Ascending aorta (tissue), 2 donors: ENCODE measurements at regions not wholly inside any gene's neighbourhood (a gene's known extent, or its start where the extent isn't known, plus 50 kb on each side); places are given as distances from the start of the nearest gene placed in this dataset.
A peak's percentile ranks its signal among the peaks of the same experiment; 100 is the strongest.

Source experiments
- DNase-seq, 2 donors: peaks; one replicate each; pipeline ENCODE4 v3.0.0-alpha.2; 2019; ENCODE audit warnings: low spot score in 2 of 2
- H3K27ac ChIP-seq, 2 donors: fragments of 200-600 bp; sonication (generic); one replicate each; pipeline ENCODE4 v1.5.1; 2016 to 2017; ENCODE audit warnings: mild to moderate bottlenecking in 1 of 2
- H3K27me3 ChIP-seq: fragments of 200-600 bp; sonication (generic); one replicate; pipeline ENCODE4 v1.5.1; 2017
- H3K36me3 ChIP-seq, 2 donors: fragments of 200-600 bp; sonication (generic); one replicate each; pipeline ENCODE4 v1.5.1; 2016
- H3K4me1 ChIP-seq, 2 donors: fragments of 200-600 bp; sonication (generic); one replicate each; pipeline ENCODE4 v1.5.1; 2016 to 2017; ENCODE audit warnings: mild to moderate bottlenecking in 1 of 2
- H3K4me3 ChIP-seq, 2 donors: fragments of 200-600 bp; sonication (generic); one replicate each; pipeline ENCODE4 v1.5.1; 2016 to 2017; ENCODE audit warnings: mild to moderate bottlenecking in 1 of 2
- H3K9me3 ChIP-seq, 2 donors: fragments of 200-600 bp; sonication (generic); one replicate each; pipeline ENCODE4 v1.5.1; 2016
- intact Hi-C: fragments of 100-400 bp; cut with DNase I; formaldehyde crosslinking; loops from one replicate; pipeline ENCODE4 v1.15.1; 2023
- TF ChIP-seq, protein P1 (sequence below), 3 experiments: fragments of 200-600 bp in 2 of 3; fragments of 450-650 bp in 1 of 3; sonication (generic) in 2 of 3; IDR thresholded peaks; one replicate each; pipeline ENCODE4 v1.5.1; 2016 to 2019; ENCODE audit warnings: antibody characterized with exemption in 3 of 3, mild to moderate bottlenecking in 1 of 3, moderate library complexity in 1 of 3

DNA sequence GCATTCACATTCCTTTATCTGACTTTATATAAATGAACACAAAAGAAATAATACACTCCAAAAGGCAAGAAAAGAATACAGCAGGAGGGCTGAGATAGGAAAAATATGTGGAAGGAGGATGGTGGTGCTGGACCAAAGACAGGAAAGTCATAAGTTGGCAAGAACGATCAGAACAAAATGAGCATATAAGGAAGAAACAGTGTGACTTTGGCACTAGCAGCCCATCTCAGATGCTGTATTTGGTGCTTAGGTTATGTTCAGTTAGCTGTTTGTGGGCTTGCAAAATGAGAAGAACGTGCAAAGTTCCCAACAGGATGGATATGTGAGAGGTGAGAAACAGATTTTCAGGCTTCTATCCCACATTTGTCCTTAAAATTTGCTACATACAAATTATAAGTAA, 719.8 kb upstream of the ADGRL4 start:
- H3K27ac ChIP-seq = peak overlapping the region; percentile 67 to 71
- TF ChIP-seq, protein P1, sequence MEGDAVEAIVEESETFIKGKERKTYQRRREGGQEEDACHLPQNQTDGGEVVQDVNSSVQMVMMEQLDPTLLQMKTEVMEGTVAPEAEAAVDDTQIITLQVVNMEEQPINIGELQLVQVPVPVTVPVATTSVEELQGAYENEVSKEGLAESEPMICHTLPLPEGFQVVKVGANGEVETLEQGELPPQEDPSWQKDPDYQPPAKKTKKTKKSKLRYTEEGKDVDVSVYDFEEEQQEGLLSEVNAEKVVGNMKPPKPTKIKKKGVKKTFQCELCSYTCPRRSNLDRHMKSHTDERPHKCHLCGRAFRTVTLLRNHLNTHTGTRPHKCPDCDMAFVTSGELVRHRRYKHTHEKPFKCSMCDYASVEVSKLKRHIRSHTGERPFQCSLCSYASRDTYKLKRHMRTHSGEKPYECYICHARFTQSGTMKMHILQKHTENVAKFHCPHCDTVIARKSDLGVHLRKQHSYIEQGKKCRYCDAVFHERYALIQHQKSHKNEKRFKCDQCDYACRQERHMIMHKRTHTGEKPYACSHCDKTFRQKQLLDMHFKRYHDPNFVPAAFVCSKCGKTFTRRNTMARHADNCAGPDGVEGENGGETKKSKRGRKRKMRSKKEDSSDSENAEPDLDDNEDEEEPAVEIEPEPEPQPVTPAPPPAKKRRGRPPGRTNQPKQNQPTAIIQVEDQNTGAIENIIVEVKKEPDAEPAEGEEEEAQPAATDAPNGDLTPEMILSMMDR (IDR thresholded peaks at IDR 0.05) = no peak
- H3K4me3 ChIP-seq = peak overlapping the region in 1 of 2 donors; percentile 37
- DNase-seq = no peak
- H3K36me3 ChIP-seq = no peaks in the 10 kb centered on the region
- no peaks in the 10 kb centered on the region for H3K4me1 ChIP-seq
- H3K27me3 ChIP-seq = no peaks in the 10 kb centered on the region
- H3K9me3 ChIP-seq = no peaks in the 10 kb centered on the region
- intact Hi-C loops = no loop called here

DNA sequence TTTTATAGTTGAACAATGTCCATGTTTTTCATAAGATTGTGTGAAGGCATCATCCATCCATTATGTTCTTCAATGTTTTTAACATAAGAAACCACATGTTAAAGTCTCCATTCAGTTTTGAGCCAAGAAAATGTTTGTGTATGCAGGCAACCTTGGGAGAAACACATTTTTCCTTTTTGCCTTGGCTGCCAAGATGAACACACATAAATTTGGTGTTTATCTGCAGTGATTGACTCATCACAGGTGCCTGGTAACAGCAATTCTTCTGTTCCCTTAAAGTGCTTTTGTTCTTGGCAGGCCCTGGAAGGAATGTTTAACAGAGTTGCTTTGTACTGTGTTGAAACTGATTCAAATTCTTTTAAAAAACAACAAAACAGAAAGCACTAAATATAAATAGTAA, 709.9 kb upstream of the ADGRL4 start:
- H3K4me3 ChIP-seq = no peak overlapping the region
- H3K27ac ChIP-seq = no peak overlapping the region
- no peaks in the 10 kb centered on the region for H3K36me3 ChIP-seq
- H3K9me3 ChIP-seq = no peaks in the 10 kb centered on the region
- no peaks in the 10 kb centered on the region for H3K4me1 ChIP-seq
- TF ChIP-seq, protein P1 (IDR thresholded peaks at IDR 0.05) = no peak
- H3K27me3 ChIP-seq = no peaks in the 10 kb centered on the region
- DNase-seq = no peak
- intact Hi-C loops = no loop called here

DNA sequence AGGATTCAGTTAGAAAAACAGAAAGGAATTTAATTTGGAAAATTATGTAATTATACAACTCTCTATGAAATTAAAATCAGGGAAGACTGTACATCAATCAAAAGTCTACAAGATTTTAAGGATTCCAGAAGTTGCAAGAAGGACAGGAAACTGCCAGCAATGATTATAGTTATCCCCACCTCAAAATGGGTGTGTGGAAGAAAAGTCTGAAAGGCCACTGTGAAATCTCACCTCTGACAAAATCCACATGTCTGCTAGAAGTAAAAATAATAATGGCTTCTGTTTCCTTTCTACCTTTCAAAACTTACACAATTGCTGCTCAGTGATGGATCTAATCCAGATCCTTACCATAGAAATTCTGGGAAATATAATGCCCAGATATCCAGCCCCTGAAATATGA, 708.1 kb upstream of the ADGRL4 start:
- no peaks in the 10 kb centered on the region for H3K36me3 ChIP-seq
- no peaks in the 10 kb centered on the region for H3K9me3 ChIP-seq
- no peak overlapping the region for H3K27ac ChIP-seq
- H3K27me3 ChIP-seq = no peaks in the 10 kb centered on the region
- no peak for DNase-seq
- H3K4me1 ChIP-seq = no peaks in the 10 kb centered on the region
- TF ChIP-seq, protein P1 (IDR thresholded peaks at IDR 0.05) = no peak
- intact Hi-C loops = no loop called here
- no peak overlapping the region for H3K4me3 ChIP-seq

DNA sequence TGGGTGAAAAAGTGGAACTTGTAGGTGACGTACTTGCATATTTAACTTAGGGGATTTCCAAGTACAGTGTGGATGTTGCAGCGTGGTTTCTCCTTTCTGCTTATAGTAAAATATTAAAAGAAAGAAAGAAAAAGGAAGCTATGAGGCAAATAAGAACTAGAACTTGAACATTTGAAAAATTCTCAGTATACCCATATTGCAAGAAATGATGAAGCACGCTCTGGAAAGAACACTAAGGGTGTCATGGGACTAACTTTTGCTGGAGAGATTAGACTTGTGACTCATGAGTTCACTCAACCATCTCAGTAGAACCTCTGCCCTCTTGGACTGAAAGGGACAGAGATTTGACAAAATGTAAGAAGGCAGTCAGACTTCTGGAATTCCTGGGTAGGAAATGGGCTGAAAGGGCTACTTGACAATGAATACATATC, 704.5 kb upstream of the ADGRL4 start:
- no peaks in the 10 kb centered on the region for H3K36me3 ChIP-seq
- H3K27ac ChIP-seq = no peak overlapping the region
- intact Hi-C loops = no loop called here
- no peaks in the 10 kb centered on the region for H3K4me1 ChIP-seq
- H3K4me3 ChIP-seq = no peak overlapping the region
- H3K27me3 ChIP-seq = no peaks in the 10 kb centered on the region
- TF ChIP-seq, protein P1 (IDR thresholded peaks at IDR 0.05) = no peak
- no peaks in the 10 kb centered on the region for H3K9me3 ChIP-seq
- DNase-seq = no peak

DNA sequence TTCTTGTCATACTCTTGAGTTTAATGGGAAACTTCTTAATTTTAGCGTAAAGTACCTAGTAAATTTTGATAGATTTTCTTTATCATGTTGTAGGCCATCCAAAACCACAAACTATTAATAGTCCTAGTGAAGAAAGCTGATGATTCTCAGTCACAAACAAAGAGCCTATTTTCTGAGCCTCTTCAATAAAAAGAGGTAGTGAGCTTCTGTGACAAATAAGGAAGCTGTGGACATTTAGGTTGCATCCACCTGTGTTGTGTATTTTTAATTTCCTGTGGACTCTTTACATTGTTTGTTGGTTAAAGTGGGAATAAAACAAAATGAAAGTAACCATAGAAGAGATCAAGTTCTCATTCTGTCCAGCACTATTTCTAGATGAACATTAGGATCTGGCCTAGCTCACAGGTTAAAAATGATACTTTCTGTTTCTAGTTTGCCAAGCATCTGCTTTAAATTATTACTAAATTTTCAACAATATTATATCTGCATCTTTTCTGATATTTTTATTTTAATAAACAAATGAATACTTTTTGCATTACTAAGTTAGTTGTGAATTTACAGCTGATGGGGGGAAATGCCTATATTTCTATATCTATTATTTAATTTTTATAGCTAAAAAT, 702.2 kb upstream of the ADGRL4 start:
- no peaks in the 10 kb centered on the region for H3K27me3 ChIP-seq
- H3K36me3 ChIP-seq = no peaks in the 10 kb centered on the region
- no peak for DNase-seq
- no peak overlapping the region for H3K27ac ChIP-seq
- H3K9me3 ChIP-seq = no peaks in the 10 kb centered on the region
- no peak overlapping the region for H3K4me3 ChIP-seq
- intact Hi-C loops = no loop called here
- H3K4me1 ChIP-seq = no peaks in the 10 kb centered on the region
- TF ChIP-seq, protein P1 (IDR thresholded peaks at IDR 0.05) = no peak

DNA sequence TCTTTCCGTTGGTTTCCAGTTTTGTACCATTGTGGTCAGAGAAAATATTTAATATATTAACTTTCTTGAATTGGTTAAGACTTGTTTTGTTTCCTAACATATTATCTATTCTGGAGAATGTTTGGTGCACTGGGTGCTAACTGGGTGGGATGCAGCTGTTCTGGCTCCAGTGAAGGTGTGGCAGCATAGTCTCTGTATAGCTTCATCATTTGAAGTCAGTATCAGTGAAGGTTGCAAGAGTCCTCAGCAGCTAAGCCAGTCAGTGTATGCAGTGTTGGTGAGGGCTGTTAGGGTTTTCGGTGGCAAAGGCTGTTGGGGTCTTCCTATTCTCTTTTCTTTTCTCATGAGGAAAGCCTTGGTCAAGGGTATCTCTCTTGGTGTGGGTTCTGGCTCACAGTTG, 698.7 kb upstream of the ADGRL4 start:
- Histone ChIP-seq H3K4me1 (no peaks in the 10 kb centered on the region), H3K27ac (no peak overlapping the region), H3K36me3 (no peaks in the 10 kb centered on the region), H3K4me3 (no peak overlapping the region), H3K9me3 (no peaks in the 10 kb centered on the region), H3K27me3 (no peaks in the 10 kb centered on the region)
- no peak for DNase-seq
- TF ChIP-seq, protein P1 (IDR thresholded peaks at IDR 0.05) = no peak
- intact Hi-C loops = no loop called here
